ENCODE measurements at regions not wholly inside any gene's neighbourhood (a gene's known extent, or its start where the extent isn't known, plus 50 kb on each side); places are given as distances from the start of the nearest gene placed in this dataset.
A peak's percentile ranks its signal among the peaks of the same experiment; 100 is the strongest.
"Not testable (repeated sequence)": the region's sequence is repeated elsewhere in the genome, so short reads cannot be mapped to it uniquely, and the experiment has no call there.

GRCh38 chrX:87388381-87388780 is 129.2 kb upstream of the KLHL4 start:
- H3K27ac ChIP-seq (ENCODE audit: low read length): no peak overlapping the region
- 50% methylated on average over 1 of the region's 1 CpG for WGBS (ENCODE audit: insufficient coverage)
- no peak overlapping the region for H3K4me3 ChIP-seq (ENCODE audit: low read length)
- H3K4me1 ChIP-seq (ENCODE audit: control insufficient read depth, insufficient read depth, low read length): no peaks in the 10 kb centered on the region
- no peak for DNase-seq
- H3K36me3 ChIP-seq (ENCODE audit: control insufficient read depth, insufficient read depth, low read length): no peaks in the 10 kb centered on the region
- no peaks in the 10 kb centered on the region for H3K9me3 ChIP-seq (replicated peaks; ENCODE audit: control insufficient read depth, low read depth, low read length)
- H3K27me3 ChIP-seq (ENCODE audit: control insufficient read depth, insufficient read depth, low read length): no peaks in the 10 kb centered on the region

GRCh38 chrX:87391742-87392141 is 125.9 kb upstream of the KLHL4 start:
- no peak for DNase-seq
- no peaks in the 10 kb centered on the region for H3K36me3 ChIP-seq (ENCODE audit: control insufficient read depth, insufficient read depth, low read length)

GRCh38 chrX:87392369-87392768 is 125.2 kb upstream of the KLHL4 start:
- no peaks in the 10 kb centered on the region for H3K4me1 ChIP-seq (ENCODE audit: control insufficient read depth, insufficient read depth, low read length)
- H3K27ac ChIP-seq (ENCODE audit: low read length): no peak overlapping the region
- H3K9me3 ChIP-seq (replicated peaks; ENCODE audit: control insufficient read depth, low read depth, low read length): no peaks in the 10 kb centered on the region
- no peak for DNase-seq
- no CpG with 5 or more reads among the region's 2 CpGs for WGBS (ENCODE audit: insufficient coverage)
- H3K36me3 ChIP-seq (ENCODE audit: control insufficient read depth, insufficient read depth, low read length): no peaks in the 10 kb centered on the region
- H3K27me3 ChIP-seq (ENCODE audit: control insufficient read depth, insufficient read depth, low read length): no peaks in the 10 kb centered on the region
- H3K4me3 ChIP-seq (ENCODE audit: low read length): no peak overlapping the region

More at GRCh38 chrX:87391742-87392141, 125.9 kb upstream of the KLHL4 start:
- no peak overlapping the region for H3K4me3 ChIP-seq (ENCODE audit: low read length)
- H3K9me3 ChIP-seq (replicated peaks; ENCODE audit: control insufficient read depth, low read depth, low read length): no peaks in the 10 kb centered on the region
- no peaks in the 10 kb centered on the region for H3K4me1 ChIP-seq (ENCODE audit: control insufficient read depth, insufficient read depth, low read length)
- WGBS (ENCODE audit: insufficient coverage): no CpG with 5 or more reads among the region's 1 CpG
- no peaks in the 10 kb centered on the region for H3K27me3 ChIP-seq (ENCODE audit: control insufficient read depth, insufficient read depth, low read length)
- no peak overlapping the region for H3K27ac ChIP-seq (ENCODE audit: low read length)

- H3K9me3 ChIP-seq (replicated peaks; ENCODE audit: control insufficient read depth, low read depth, low read length): no peaks in the 10 kb centered on the region
- H3K4me1 ChIP-seq (ENCODE audit: control insufficient read depth, insufficient read depth, low read length): no peaks in the 10 kb centered on the region
- peak; percentile 5 for DNase-seq
- H3K27ac ChIP-seq (ENCODE audit: low read length): no peak overlapping the region
- no peak overlapping the region for H3K4me3 ChIP-seq (ENCODE audit: low read length)
- no peaks in the 10 kb centered on the region for H3K27me3 ChIP-seq (ENCODE audit: control insufficient read depth, insufficient read depth, low read length)
- no peaks in the 10 kb centered on the region for H3K36me3 ChIP-seq (ENCODE audit: control insufficient read depth, insufficient read depth, low read length)
- WGBS (ENCODE audit: insufficient coverage): no CpG with 5 or more reads among the region's 2 CpGs
Measured at GRCh38 chrX:87397103-87397886, 120.3 kb upstream of the KLHL4 start.

GRCh38 chrX:87402256-87402655 is 115.3 kb upstream of the KLHL4 start:
- no peaks in the 10 kb centered on the region for H3K36me3 ChIP-seq (ENCODE audit: control insufficient read depth, insufficient read depth, low read length)
- no peak overlapping the region for H3K27ac ChIP-seq (ENCODE audit: low read length)
- H3K4me3 ChIP-seq (ENCODE audit: low read length): no peak overlapping the region
- no peaks in the 10 kb centered on the region for H3K9me3 ChIP-seq (replicated peaks; ENCODE audit: control insufficient read depth, low read depth, low read length)
- no peak for DNase-seq
- H3K4me1 ChIP-seq (ENCODE audit: control insufficient read depth, insufficient read depth, low read length): no peaks in the 10 kb centered on the region
- peaks cover 2% of the 10 kb centered on the region for H3K27me3 ChIP-seq (ENCODE audit: control insufficient read depth, insufficient read depth, low read length)
- no CpG with 5 or more reads among the region's 1 CpG for WGBS (ENCODE audit: insufficient coverage)

- no peaks in the 10 kb centered on the region for H3K9me3 ChIP-seq (replicated peaks; ENCODE audit: control insufficient read depth, low read depth, low read length)
- peaks cover 2% of the 10 kb centered on the region for H3K27me3 ChIP-seq (ENCODE audit: control insufficient read depth, insufficient read depth, low read length)
- no peak for DNase-seq
- no peak overlapping the region for H3K4me3 ChIP-seq (ENCODE audit: low read length)
- no peak overlapping the region for H3K27ac ChIP-seq (ENCODE audit: low read length)
- no CpG with 5 or more reads among the region's 4 CpGs for WGBS (ENCODE audit: insufficient coverage)
- H3K4me1 ChIP-seq (ENCODE audit: control insufficient read depth, insufficient read depth, low read length): no peaks in the 10 kb centered on the region
- no peaks in the 10 kb centered on the region for H3K36me3 ChIP-seq (ENCODE audit: control insufficient read depth, insufficient read depth, low read length)
Measured at GRCh38 chrX:87403551-87403950, 114.1 kb upstream of the KLHL4 start.

- Histone ChIP-seq H3K4me3 (ENCODE audit: low read length) (no peak overlapping the region), H3K4me1 (ENCODE audit: control insufficient read depth, insufficient read depth, low read length) (no peaks in the 10 kb centered on the region), H3K27ac (ENCODE audit: low read length) (no peak overlapping the region), H3K36me3 (ENCODE audit: control insufficient read depth, insufficient read depth, low read length) (no peaks in the 10 kb centered on the region), H3K9me3 (replicated peaks; ENCODE audit: control insufficient read depth, low read depth, low read length) (no peaks in the 10 kb centered on the region), H3K27me3 (ENCODE audit: control insufficient read depth, insufficient read depth, low read length) (peaks cover 2% of the 10 kb centered on the region)
- 53% methylated on average over 6 of the region's 7 CpGs for WGBS (ENCODE audit: insufficient coverage)
- DNase-seq: peak; percentile 67
Measured at GRCh38 chrX:87409113-87409841, 108.3 kb upstream of the KLHL4 start.

GRCh38 chrX:87425618-87426017 is 92.0 kb upstream of the KLHL4 start:
- H3K4me3 ChIP-seq (ENCODE audit: low read length): no peak overlapping the region
- H3K27me3 ChIP-seq (ENCODE audit: control insufficient read depth, insufficient read depth, low read length): peaks cover 3% of the 10 kb centered on the region
- DNase-seq: no peak
- 45% methylated on average over 2 of the region's 3 CpGs for WGBS (ENCODE audit: insufficient coverage)
- no peak overlapping the region for H3K27ac ChIP-seq (ENCODE audit: low read length)
- H3K4me1 ChIP-seq (ENCODE audit: control insufficient read depth, insufficient read depth, low read length): no peaks in the 10 kb centered on the region
- no peaks in the 10 kb centered on the region for H3K36me3 ChIP-seq (ENCODE audit: control insufficient read depth, insufficient read depth, low read length)
- H3K9me3 ChIP-seq (replicated peaks; ENCODE audit: control insufficient read depth, low read depth, low read length): no peaks in the 10 kb centered on the region

- Histone ChIP-seq H3K27ac (ENCODE audit: low read length) (no peak overlapping the region), H3K27me3 (ENCODE audit: control insufficient read depth, insufficient read depth, low read length) (no peaks in the 10 kb centered on the region), H3K36me3 (ENCODE audit: control insufficient read depth, insufficient read depth, low read length) (no peaks in the 10 kb centered on the region), H3K4me3 (ENCODE audit: low read length) (no peak overlapping the region), H3K4me1 (ENCODE audit: control insufficient read depth, insufficient read depth, low read length) (no peaks in the 10 kb centered on the region), H3K9me3 (replicated peaks; ENCODE audit: control insufficient read depth, low read depth, low read length) (peaks cover 2% of the 10 kb centered on the region)
- WGBS (ENCODE audit: insufficient coverage): no CpG with 5 or more reads among the region's 4 CpGs
- no peak for DNase-seq
Measured at GRCh38 chrX:87434618-87435017, 83.0 kb upstream of the KLHL4 start.

- DNase-seq; H3K4me1 ChIP-seq (ENCODE audit: control insufficient read depth, insufficient read depth, low read length); H3K27me3 ChIP-seq (ENCODE audit: control insufficient read depth, insufficient read depth, low read length); H3K36me3 ChIP-seq (ENCODE audit: control insufficient read depth, insufficient read depth, low read length); H3K27ac ChIP-seq (ENCODE audit: low read length); H3K4me3 ChIP-seq (ENCODE audit: low read length); H3K9me3 ChIP-seq (replicated peaks; ENCODE audit: control insufficient read depth, low read depth, low read length): not testable (repeated sequence)
- WGBS (ENCODE audit: insufficient coverage): 87% methylated on average over 5 of the region's 10 CpGs
Measured at GRCh38 chrX:87448613-87449012, 69.0 kb upstream of the KLHL4 start.

Measured in muscle of leg (tissue), 3 donors.